ENCODE measurements at regions not wholly inside any gene's neighbourhood (a gene's known extent, or its start where the extent isn't known, plus 50 kb on each side); places are given as distances from the start of the nearest gene placed in this dataset.

GRCh38 chr5:54845567-54845941, 139.8 kb downstream of the ESM1 start:
- Histone ChIP-seq H3K36me3 (no peaks in the 10 kb centered on the region), H3K4me3 (no peak overlapping the region), H3K27ac (no peak overlapping the region), H3K27me3 (peaks cover 6% of the 10 kb centered on the region), H3K9me3 (no peaks in the 10 kb centered on the region), H3K4me1 (peaks cover 0 to 6% (median 0%) of the 10 kb centered on the region in 3 donors)
- ATAC-seq, result no peak
- TF ChIP-seq POLR2A (IDR thresholded peaks at IDR 0.05) (no peak), POLR2AphosphoS5 (IDR thresholded peaks at IDR 0.05) (no peak), EP300 (IDR thresholded peaks at IDR 0.05) (no peak), CTCF (IDR thresholded peaks at IDR 0.05) (no peak)
- 56 to 69% methylated on average over 3 of the region's 3 CpGs for WGBS, 2 donors (ENCODE audit: low coverage in 1 of 2)

- Histone ChIP-seq H3K4me3 (peak overlapping the region; percentile 23 to 27), H3K9me3 (no peaks in the 10 kb centered on the region), H3K27ac (no peak overlapping the region), H3K36me3 (no peaks in the 10 kb centered on the region), H3K4me1 (peaks cover 0 to 6% (median 0%) of the 10 kb centered on the region in 3 donors), H3K27me3 (peaks cover 6% of the 10 kb centered on the region)
- 33% methylated on average over 6 of the region's 6 CpGs for WGBS, 2 donors (ENCODE audit: low coverage in 1 of 2)
- ATAC-seq, result no peak
- TF ChIP-seq CTCF (IDR thresholded peaks at IDR 0.05) (peak; percentile 66 to 70 (median 68)), EP300 (IDR thresholded peaks at IDR 0.05) (no peak)
Measured at GRCh38 chr5:54844905-54845566, 140.4 kb downstream of the ESM1 start.

GRCh38 chr5:54844266-54844665, 141.1 kb downstream of the ESM1 start:
- Histone ChIP-seq H3K36me3 (no peaks in the 10 kb centered on the region), H3K9me3 (no peaks in the 10 kb centered on the region), H3K4me1 (peaks cover 0 to 6% (median 0%) of the 10 kb centered on the region in 3 donors), H3K27ac (no peak overlapping the region), H3K4me3 (no peak overlapping the region), H3K27me3 (peaks cover under 1% of the 10 kb centered on the region)
- TF ChIP-seq POLR2AphosphoS5 (IDR thresholded peaks at IDR 0.05), result no peak
- TF ChIP-seq EP300 (IDR thresholded peaks at IDR 0.05), result no peak
- TF ChIP-seq CTCF (IDR thresholded peaks at IDR 0.05), result no peak
- TF ChIP-seq POLR2A (IDR thresholded peaks at IDR 0.05), result no peak
- 65 to 73% methylated on average over 3 of the region's 4 CpGs for WGBS, 2 donors (ENCODE audit: low coverage in 1 of 2)
- no peak for ATAC-seq

- TF ChIP-seq POLR2AphosphoS5 (IDR thresholded peaks at IDR 0.05) (no peak), POLR2A (IDR thresholded peaks at IDR 0.05) (no peak), CTCF (IDR thresholded peaks at IDR 0.05) (no peak), EP300 (IDR thresholded peaks at IDR 0.05) (no peak)
- Histone ChIP-seq H3K9me3 (no peaks in the 10 kb centered on the region), H3K4me3 (no peak overlapping the region), H3K4me1 (peaks cover 0 to 6% (median 0%) of the 10 kb centered on the region in 3 donors), H3K36me3 (no peaks in the 10 kb centered on the region), H3K27ac (no peak overlapping the region), H3K27me3 (no peaks in the 10 kb centered on the region)
- ATAC-seq, result no peak
- 93 to 100% methylated on average over 1 of the region's 1 CpG for WGBS, 2 donors (ENCODE audit: low coverage in 1 of 2)
Measured at GRCh38 chr5:54841481-54841880, 143.9 kb downstream of the ESM1 start.

GRCh38 chr5:54838843-54839242, 146.6 kb downstream of the ESM1 start:
- ATAC-seq, result no peak
- Histone ChIP-seq H3K4me3 (no peak overlapping the region), H3K27ac (no peak overlapping the region), H3K27me3 (no peaks in the 10 kb centered on the region), H3K9me3 (no peaks in the 10 kb centered on the region), H3K36me3 (no peaks in the 10 kb centered on the region), H3K4me1 (no peaks in the 10 kb centered on the region)
- TF ChIP-seq CTCF (IDR thresholded peaks at IDR 0.05), result no peak
- no peak for TF ChIP-seq POLR2AphosphoS5 (IDR thresholded peaks at IDR 0.05)
- no peak for TF ChIP-seq EP300 (IDR thresholded peaks at IDR 0.05)
- TF ChIP-seq POLR2A (IDR thresholded peaks at IDR 0.05), result no peak
- 80 to 100% methylated on average over 1 of the region's 1 CpG for WGBS, 2 donors (ENCODE audit: low coverage in 1 of 2)
